HG02840 (cell line): ENCODE measurements at regions not wholly inside any gene's neighbourhood (a gene's known extent, or its start where the extent isn't known, plus 50 kb on each side); places are given as distances from the start of the nearest gene placed in this dataset.

Experiments used
- ATAC-seq: cut with Tn5 transposase; IDR thresholded peaks from one replicate; pipeline ENCODE4 v1.9.1; 2021; ENCODE audit warnings: mild to moderate bottlenecking, moderate library complexity, moderate number of reproducible peaks; ENCODE audit not compliant: unreplicated experiment, low FRiP score

GRCh38 chr13:73608157-73608516 is 526.1 kb downstream of the KLF12 start:
- no peak for ATAC-seq

- ATAC-seq = no peak
Observed at GRCh38 chr13:73607489-73608156, 526.6 kb downstream of the KLF12 start.

GRCh38 chr13:73603646-73604045 is 530.6 kb downstream of the KLF12 start:
- ATAC-seq = no peak

GRCh38 chr13:73602295-73602694 is 531.9 kb downstream of the KLF12 start:
- ATAC-seq = no peak

- no peak for ATAC-seq
Observed at GRCh38 chr13:73601708-73602107, 532.5 kb downstream of the KLF12 start.

GRCh38 chr13:73599232-73600128 is 534.7 kb downstream of the KLF12 start:
- no peak for ATAC-seq

GRCh38 chr13:73598020-73598712 is 536.0 kb downstream of the KLF12 start:
- ATAC-seq = no peak

GRCh38 chr13:73596382-73596781 is 537.6 kb downstream of the KLF5 start:
- ATAC-seq = no peak

- no peak for ATAC-seq
Observed at GRCh38 chr13:73593199-73593765, 534.5 kb downstream of the KLF5 start.

- ATAC-seq = no peak
Observed at GRCh38 chr13:73591861-73592260, 533.1 kb downstream of the KLF5 start.

GRCh38 chr13:73590795-73591194 is 532.0 kb downstream of the KLF5 start:
- ATAC-seq = no peak

- no peak for ATAC-seq
Observed at GRCh38 chr13:73585236-73585635, 526.4 kb downstream of the KLF5 start.

- no peak for ATAC-seq
Observed at GRCh38 chr13:73583331-73583730, 524.5 kb downstream of the KLF5 start.

- ATAC-seq = no peak
Observed at GRCh38 chr13:73580513-73581267, 521.9 kb downstream of the KLF5 start.

- no peak for ATAC-seq
Observed at GRCh38 chr13:73579574-73580274, 520.9 kb downstream of the KLF5 start.

GRCh38 chr13:73578251-73578875 is 519.6 kb downstream of the KLF5 start:
- no peak for ATAC-seq

- ATAC-seq = no peak
Observed at GRCh38 chr13:73576291-73576690, 517.5 kb downstream of the KLF5 start.

- ATAC-seq = no peak
Observed at GRCh38 chr13:73572824-73573223, 514.0 kb downstream of the KLF5 start.

- no peak for ATAC-seq
Observed at GRCh38 chr13:73571376-73571775, 512.6 kb downstream of the KLF5 start.
